Stimulated activated CD4-positive, alpha-beta T cell treated with anti-CD3 and anti-CD28 coated beads, Interleukin-12 subunit alpha, Interleukin-12 subunit beta, amount 100 ng/mL, for 48 hours (primary cell): ENCODE measurements at regions not wholly inside any gene's neighbourhood (a gene's known extent, or its start where the extent isn't known, plus 50 kb on each side); places are given as distances from the start of the nearest gene placed in this dataset.
"Not testable (repeated sequence)": the region's sequence is repeated elsewhere in the genome, so short reads cannot be mapped to it uniquely, and the experiment has no call there.

Experiments
- DNase-seq, 3 donors: peaks; one replicate each; pipeline ENCODE4 v3.0.0-alpha.2; 2020; ENCODE audit warnings: low read depth in 2 of 3, low spot score in 1 of 3

GRCh38 chr7:159210581-159211235, 66.0 kb upstream of the VIPR2 start:
- DNase-seq: no peak

DNA sequence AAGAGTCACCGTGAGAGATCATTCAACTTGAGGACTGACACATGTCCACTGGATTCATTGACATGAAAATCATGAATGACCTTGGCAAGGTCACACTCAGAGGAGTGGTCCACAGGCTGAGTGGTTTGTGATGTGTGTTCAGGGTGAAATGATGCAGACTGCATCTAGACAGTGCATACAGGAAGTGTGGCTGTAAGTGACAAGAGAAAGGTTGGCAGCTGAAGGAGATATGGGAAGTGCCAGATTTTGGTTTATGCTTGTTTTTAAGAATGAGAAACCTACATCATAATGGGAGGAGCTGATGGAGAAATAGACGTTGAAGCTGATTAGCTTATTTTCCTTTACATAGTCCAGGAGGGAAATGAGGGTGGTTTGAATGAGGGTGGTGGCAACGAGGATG, 64.8 kb upstream of the VIPR2 start:
- no peak for DNase-seq

DNA sequence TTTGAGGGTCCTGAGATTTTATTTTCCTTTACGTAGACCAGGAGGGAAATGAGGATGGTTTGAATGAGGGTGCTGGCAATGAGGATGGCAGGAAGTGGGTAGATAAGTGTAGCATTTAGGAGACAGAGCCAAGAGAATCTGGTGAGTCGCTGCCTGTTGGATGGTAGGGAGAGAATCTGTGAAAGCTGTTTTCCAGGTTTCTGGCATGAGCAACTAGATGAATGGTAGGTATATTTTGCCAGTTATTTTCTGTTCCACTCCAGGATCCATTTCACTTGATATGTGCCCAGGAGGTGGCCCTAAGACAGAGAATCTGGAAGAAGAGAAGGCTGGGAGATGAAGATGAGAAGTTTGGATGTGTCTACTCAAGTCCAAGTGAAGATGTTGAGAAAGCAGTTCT, 63.3 kb upstream of the VIPR2 start:
- DNase-seq: no peak

GRCh38 chr7:159207393-159207792, 62.7 kb upstream of the VIPR2 start:
- DNase-seq: no peak

GRCh38 chr7:159205833-159206232, 61.2 kb upstream of the VIPR2 start:
- DNase-seq: no peak

GRCh38 chr7:159204664-159205063, 60.0 kb upstream of the VIPR2 start:
- DNase-seq: no peak

GRCh38 chr7:159203253-159203652, 58.6 kb upstream of the VIPR2 start:
- not testable (repeated sequence) for DNase-seq

DNA sequence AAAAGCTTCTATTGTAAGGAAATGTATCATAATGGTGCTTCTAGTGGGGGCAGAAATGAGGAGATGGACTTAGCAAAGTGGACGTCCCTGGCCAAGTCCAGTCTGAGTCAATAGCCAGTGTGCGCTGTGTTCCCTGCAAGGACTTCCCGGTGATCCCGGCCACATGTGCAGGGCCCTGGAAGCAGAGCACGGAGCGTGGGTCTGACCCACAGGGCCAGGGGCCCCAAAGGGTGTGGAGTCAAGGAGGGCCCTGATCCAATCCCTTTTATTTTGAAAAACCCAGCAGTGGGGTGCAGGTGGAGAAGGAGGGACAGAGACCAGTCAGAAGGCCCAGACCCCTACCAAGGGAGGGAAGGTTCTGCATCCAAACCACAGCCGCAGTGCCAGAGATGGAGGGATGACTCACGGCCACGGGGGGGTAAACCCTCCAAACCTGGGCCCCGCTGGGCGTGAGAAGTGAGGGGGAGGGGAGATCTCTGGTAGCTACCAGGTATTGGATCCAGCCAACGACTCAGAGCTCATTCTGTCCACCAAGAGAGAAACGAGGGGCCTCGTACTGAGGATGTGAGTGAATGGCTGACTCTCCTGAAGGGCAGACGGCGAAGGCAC, 57.2 kb upstream of the VIPR2 start:
- DNase-seq: no peak

- DNase-seq: no peak
Observed at GRCh38 chr7:159200421-159200820, 55.8 kb upstream of the VIPR2 start.

GRCh38 chr7:159198016-159198724, 53.5 kb upstream of the VIPR2 start:
- DNase-seq: no peak

DNA sequence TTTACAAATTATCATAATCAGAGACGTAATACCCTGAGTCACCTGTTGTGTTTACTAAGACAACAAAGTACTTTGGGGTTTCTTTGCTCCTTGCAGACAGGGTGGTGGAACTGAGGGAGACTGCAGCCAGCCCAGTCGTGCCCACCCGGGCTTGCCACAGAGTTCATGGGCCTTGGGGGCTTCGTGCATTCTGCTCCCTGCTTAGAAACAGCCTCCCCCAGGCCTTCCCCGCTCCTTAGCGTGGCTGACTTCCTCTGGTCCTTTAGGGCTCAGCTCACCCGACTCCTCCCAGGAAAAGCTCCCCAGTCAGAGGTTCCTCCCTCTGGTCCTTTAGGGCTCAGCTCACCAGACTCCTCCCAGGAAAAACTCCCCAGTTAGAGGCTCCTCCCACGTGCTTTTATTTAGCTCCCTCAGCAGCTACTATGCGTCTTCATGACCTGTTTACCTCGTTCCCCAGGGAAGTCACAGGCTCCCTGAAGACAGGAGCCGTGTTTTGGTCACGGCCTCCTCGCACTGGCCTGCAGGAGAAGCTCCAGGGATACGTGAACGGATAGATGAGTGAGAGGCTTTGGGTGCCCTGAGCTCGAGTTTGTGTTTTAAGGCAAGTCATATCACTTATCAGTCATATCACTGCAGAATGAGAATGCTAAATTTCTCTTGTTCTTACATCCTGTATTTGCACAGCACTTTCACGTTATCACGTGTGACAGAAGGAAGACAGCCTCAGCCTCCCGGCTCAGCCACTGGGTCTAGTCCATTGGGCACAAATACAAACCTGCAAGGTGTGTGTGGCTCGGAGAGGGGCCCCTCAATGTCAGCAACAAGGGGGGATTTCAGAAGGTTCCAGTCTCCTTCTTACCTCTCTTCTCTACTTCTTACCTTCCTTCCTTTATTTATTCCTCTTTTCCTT, 52.7 kb upstream of the VIPR2 start:
- DNase-seq: peak; percentile 20 to 30 (median 28)

DNA sequence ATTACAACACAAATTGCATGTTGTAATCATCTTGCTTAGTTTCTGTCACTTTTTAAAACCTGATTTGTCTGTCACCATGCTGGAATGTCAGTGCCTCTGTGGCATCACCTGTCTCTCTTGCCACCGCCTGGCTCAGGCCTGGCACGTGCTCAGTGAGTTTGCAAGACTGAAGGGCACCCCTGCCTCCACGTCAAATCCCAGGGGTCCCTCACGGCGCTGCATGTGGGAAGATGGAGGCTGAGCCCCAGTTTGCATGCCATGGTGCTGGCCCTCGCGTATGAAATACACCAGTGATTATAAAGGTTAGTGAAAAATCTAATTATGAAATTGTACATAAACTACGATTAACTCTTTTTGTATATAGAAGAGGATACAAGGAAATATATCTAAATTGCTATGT, 51.9 kb upstream of the VIPR2 start:
- DNase-seq: no peak

GRCh38 chr7:159195946-159196345, 51.3 kb upstream of the VIPR2 start:
- DNase-seq: peak in 1 of 3 donors; percentile 29
